Right ventricle myocardium superior (tissue), 1 donor: ENCODE measurements at regions not wholly inside any gene's neighbourhood (a gene's known extent, or its start where the extent isn't known, plus 50 kb on each side); places are given as distances from the start of the nearest gene placed in this dataset.

Source experiments
- ATAC-seq: fragments of 200-7000 bp; cut with Tn5 transposase; one replicate; pipeline ENCODE4 v1.9.1; 2020; ENCODE audit warnings: mild to moderate bottlenecking; ENCODE audit not compliant: poor library complexity
- DNase-seq: peaks from one replicate; pipeline ENCODE4 v3.0.0-alpha.2; 2020
- intact Hi-C: fragments of 100-400 bp; cut with DNase I; formaldehyde crosslinking; loops from one replicate; pipeline ENCODE4 v1.11.2; 2022
- donor health status: DM: no; HTN: yes; CAD: no; lungs with severe emphysema.

- no peak for DNase-seq
- ATAC-seq = no peak
Measured at GRCh38 chr3:107028626-107029025, 348.6 kb upstream of the CCDC54 start.

GRCh38 chr3:107032111-107032510 lies 345.1 kb upstream of the CCDC54 start:
- ATAC-seq = no peak
- intact Hi-C loops = no loop called here
- DNase-seq = no peak

More at GRCh38 chr3:107028626-107029025, 348.6 kb upstream of the CCDC54 start:
- intact Hi-C loops = no loop called here

GRCh38 chr3:107034142-107034541 lies 343.1 kb upstream of the CCDC54 start:
- no peak for DNase-seq
- intact Hi-C loops = no loop called here
- ATAC-seq = no peak

- no peak for ATAC-seq
- no peak for DNase-seq
- intact Hi-C loops = no loop called here
Measured at GRCh38 chr3:107035176-107035575, 342.1 kb upstream of the CCDC54 start.

GRCh38 chr3:107044677-107045076 lies 332.6 kb upstream of the CCDC54 start:
- no peak for DNase-seq
- intact Hi-C loops = no loop called here
- ATAC-seq = no peak

GRCh38 chr3:107045791-107046190 lies 331.4 kb upstream of the CCDC54 start:
- intact Hi-C loops = no loop called here
- peak; percentile 57 for ATAC-seq
- no peak for DNase-seq

- intact Hi-C loops = no loop called here
- ATAC-seq (no peak), DNase-seq (no peak)
Measured at GRCh38 chr3:107055181-107055942, 321.9 kb upstream of the CCDC54 start.

- DNase-seq (no peak), ATAC-seq (no peak)
- intact Hi-C loops = no loop called here
Measured at GRCh38 chr3:107061466-107061865, 315.8 kb upstream of the CCDC54 start.

GRCh38 chr3:107062310-107062709 lies 314.9 kb upstream of the CCDC54 start:
- DNase-seq (no peak), ATAC-seq (no peak)
- intact Hi-C loops = loop anchor here (2.0 kb wide), 1 partner anchor 240 kb away; no protein-coding TSS in a partner anchor

GRCh38 chr3:107062787-107063186 lies 314.5 kb upstream of the CCDC54 start:
- ATAC-seq (no peak), DNase-seq (no peak)
- intact Hi-C loops = loop anchor here (2.0 kb wide), 1 partner anchor 240 kb away; no protein-coding TSS in a partner anchor

- DNase-seq (no peak), ATAC-seq (peak; percentile 77)
- intact Hi-C loops = loop anchor here (2.0 kb wide), 1 partner anchor 241 kb away; no protein-coding TSS in a partner anchor
Measured at GRCh38 chr3:107063351-107063750, 313.9 kb upstream of the CCDC54 start.

GRCh38 chr3:107064405-107065060 lies 312.7 kb upstream of the CCDC54 start:
- DNase-seq (no peak), ATAC-seq (peak; percentile 97)
- intact Hi-C loops = no loop called here

- peak; percentile 41 for ATAC-seq
- intact Hi-C loops = no loop called here
- DNase-seq = no peak
Measured at GRCh38 chr3:107065094-107065861, 312.0 kb upstream of the CCDC54 start.

GRCh38 chr3:107067421-107067820 lies 309.8 kb upstream of the CCDC54 start:
- no peak for DNase-seq
- ATAC-seq = no peak
- intact Hi-C loops = no loop called here

GRCh38 chr3:107068980-107069379 lies 308.3 kb upstream of the CCDC54 start:
- no peak for ATAC-seq
- no peak for DNase-seq
- intact Hi-C loops = no loop called here

GRCh38 chr3:107076946-107077345 lies 300.3 kb upstream of the CCDC54 start:
- DNase-seq (no peak), ATAC-seq (no peak)
- intact Hi-C loops = no loop called here

- ATAC-seq (no peak), DNase-seq (no peak)
- intact Hi-C loops = no loop called here
Measured at GRCh38 chr3:107077391-107077790, 299.8 kb upstream of the CCDC54 start.

- DNase-seq = no peak
- intact Hi-C loops = no loop called here
- ATAC-seq = no peak
Measured at GRCh38 chr3:107082527-107082926, 294.7 kb upstream of the CCDC54 start.

- DNase-seq = no peak
- intact Hi-C loops = no loop called here
- ATAC-seq = no peak
Measured at GRCh38 chr3:107085261-107085660, 292.0 kb upstream of the CCDC54 start.
